IMR-90 (cell line): ENCODE measurements at regions not wholly inside any gene's neighbourhood (a gene's known extent, or its start where the extent isn't known, plus 50 kb on each side); places are given as distances from the start of the nearest gene placed in this dataset.

Experiments used
- ATAC-seq: fragments of 200-7000 bp; cut with Tn5 transposase; 2 replicates; pipeline ENCODE4 v1.9.1; 2020; ENCODE audit warnings: low read depth, mild to moderate bottlenecking, moderate library complexity
- BruUV-seq: library from RNA; stranded (reverse); fragments of 400-500 nt; replicated peaks from 2 replicates; lab custom pipeline; 2021; lab: Mats Ljungman, UMichigan
- CTCF ChIA-PET: fragments of 300-600 bp; formaldehyde crosslinking; extraction: SDS; loops from one replicate; lab custom pipeline; 2021; ENCODE audit warnings: antibody characterized with exemption; lab: Yijun Ruan, JAX
- POLR2A ChIA-PET: fragments of 300-600 bp; sonication (Branson Sonifier 250); formaldehyde crosslinking; loops from one replicate; lab custom pipeline; 2022; ENCODE audit warnings: antibody characterized with exemption; ENCODE audit not compliant: unreplicated experiment; lab: Charles Lee
- DNase-seq: peaks from one replicate; pipeline ENCODE4 v3.0.0; 2013
- H2AFZ ChIP-seq: replicated peaks from 2 replicates; pipeline ENCODE3; 2013; ENCODE audit warnings: low read length, mild to moderate bottlenecking; ENCODE audit not compliant: poor library complexity
- H2AK5ac ChIP-seq: 2 replicates; pipeline ENCODE4 v1.6.1; 2013; ENCODE audit warnings: low read depth, low read length, inconsistent platforms
- H2AK9ac ChIP-seq: replicated peaks from 2 replicates; pipeline ENCODE3; 2013; ENCODE audit warnings: mild to moderate bottlenecking, low read depth, low read length, moderate library complexity; ENCODE audit not compliant: poor library complexity
- H2BK120ac ChIP-seq: 2 replicates; pipeline ENCODE4 v1.6.1; 2013; ENCODE audit warnings: low read depth, low read length, inconsistent platforms
- H2BK15ac ChIP-seq: 3 replicates; pipeline ENCODE4 v1.6.1; 2013; ENCODE audit warnings: low read depth, low read length, inconsistent platforms
- H2BK20ac ChIP-seq: 2 replicates; pipeline ENCODE4 v1.6.1; 2013; ENCODE audit warnings: low read depth, mild to moderate bottlenecking, inconsistent platforms, low read length, moderate library complexity
- H2BK5ac ChIP-seq: 2 replicates; pipeline ENCODE4 v1.6.1; 2013; ENCODE audit warnings: mild to moderate bottlenecking, low read depth, low read length, inconsistent platforms; ENCODE audit not compliant: poor library complexity, severe bottlenecking
- H3K14ac ChIP-seq: replicated peaks from 2 replicates; pipeline ENCODE4 v1.6.1; 2013; ENCODE audit warnings: low read depth, low read length, inconsistent platforms
- H3K18ac ChIP-seq: 2 replicates; pipeline ENCODE4 v1.6.1; 2013; ENCODE audit warnings: low read depth, low read length, control low read depth
- H3K23ac ChIP-seq: 2 replicates; pipeline ENCODE4 v1.6.1; 2013; ENCODE audit warnings: low read depth, low read length, inconsistent platforms
- H3K27ac ChIP-seq: 2 replicates; pipeline ENCODE4 v1.5.1; 2013; ENCODE audit warnings: mild to moderate bottlenecking, control low read depth, low read length; ENCODE audit not compliant: insufficient read depth
- H3K27me3 ChIP-seq: 2 replicates; pipeline ENCODE4 v1.6.1; 2013; ENCODE audit warnings: low read length; ENCODE audit not compliant: control insufficient read depth, insufficient read depth
- H3K36me3 ChIP-seq: 2 replicates; pipeline ENCODE4 v1.6.1; 2013; ENCODE audit warnings: low read length, mixed read lengths; ENCODE audit not compliant: control insufficient read depth, insufficient read depth
- H3K4ac ChIP-seq: 2 replicates; pipeline ENCODE4 v1.6.1; 2013; ENCODE audit warnings: low read depth, low read length, inconsistent platforms
- H3K4me1 ChIP-seq: 2 replicates; pipeline ENCODE4 v1.6.1; 2013; ENCODE audit warnings: low read length, mixed read lengths; ENCODE audit not compliant: control insufficient read depth, insufficient read depth
- H3K4me2 ChIP-seq: 2 replicates; pipeline ENCODE4 v1.6.1; 2013; ENCODE audit warnings: low read depth, mild to moderate bottlenecking, control low read depth, low read length, moderate library complexity
- H3K4me3 ChIP-seq: 2 replicates; pipeline ENCODE4 v1.5.1; 2013; ENCODE audit warnings: low read depth, mild to moderate bottlenecking, control low read depth, low read length, moderate library complexity; ENCODE audit not compliant: insufficient read depth
- H3K56ac ChIP-seq: 2 replicates; pipeline ENCODE4 v1.6.1; 2013; ENCODE audit warnings: low read length, inconsistent platforms; ENCODE audit not compliant: insufficient read depth; ENCODE audit errors: extremely low read depth
- H3K79me1 ChIP-seq, 2 experiments: 2 replicates each; pipeline ENCODE4 v1.6.1; 2013; ENCODE audit warnings: low read length in 2 of 2, inconsistent platforms in 1 of 2, low read depth in 1 of 2
- H3K9ac ChIP-seq: 2 replicates; pipeline ENCODE4 v1.6.1; 2013; ENCODE audit warnings: low read depth, low read length, control low read depth
- H3K9me1 ChIP-seq: 2 replicates; pipeline ENCODE4 v1.6.1; 2013; ENCODE audit warnings: low read length, inconsistent platforms; ENCODE audit not compliant: insufficient read depth
- H3K9me3 ChIP-seq: 2 replicates; pipeline ENCODE4 v1.6.1; 2013; ENCODE audit warnings: low read length; ENCODE audit not compliant: control insufficient read depth, insufficient read depth
- H4K20me1 ChIP-seq: 2 replicates; pipeline ENCODE4 v1.6.1; 2013; ENCODE audit warnings: low read length, inconsistent platforms; ENCODE audit not compliant: insufficient read depth
- H4K5ac ChIP-seq: 2 replicates; pipeline ENCODE4 v1.6.1; 2013; ENCODE audit warnings: mild to moderate bottlenecking, low read depth, low read length, control low read depth
- H4K8ac ChIP-seq, 2 experiments: 2 replicates each; pipeline ENCODE4 v1.6.1; 2013; ENCODE audit warnings: low read depth in 2 of 2, low read length in 2 of 2, control low read depth in 1 of 2, inconsistent platforms in 1 of 2
- H4K91ac ChIP-seq: 2 replicates; pipeline ENCODE4 v1.6.1; 2013; ENCODE audit warnings: low read depth, low read length, inconsistent platforms; ENCODE audit not compliant: insufficient read depth
- MAFK ChIP-seq: IDR thresholded peaks from 2 replicates; pipeline ENCODE4 v1.6.1; 2012; ENCODE audit warnings: low read depth, low read length, improper control_type of control experiment
- WGBS, 2 experiments: methylation state at CpG; one replicate each; pipeline versions ENCODE4 v1.1.5 to v1.1.7; 2013; ENCODE audit warnings: missing lambda C conversion rate in 2 of 2; ENCODE audit not compliant: insufficient read length in 1 of 2; ENCODE audit errors: extremely low coverage in 2 of 2; 5-methylcytosine and 5-hydroxymethylcytosine counted together
- dilution Hi-C: fragments of 300-500 bp; cut with HindIII; formaldehyde crosslinking; loops from one replicate; pipeline ENCODE4 v1.14.3; 2018; ENCODE audit warnings: low sequenced_read_pairs; ENCODE audit not compliant: unreplicated experiment
- in situ Hi-C: fragments of 300-500 bp; cut with MboI; formaldehyde crosslinking; loops from 3 replicates; pipeline ENCODE4 v1.14.3; 2019; ENCODE audit warnings: low sequenced_read_pairs, inconsistent platforms, mixed read lengths
- intact Hi-C: fragments of 100-400 bp; cut with micrococcal nuclease; formaldehyde crosslinking; loops from 2 replicates; pipeline ENCODE4 v1.10.0; 2022

- BruUV-seq, result no TSS peak
- no peak for DNase-seq
Measured at GRCh38 chr20:48384147-48384818, 443.5 kb downstream of the PREX1 start.

More at GRCh38 chr20:48384147-48384818, 443.5 kb downstream of the PREX1 start:
- ChIA-PET CTCF (no interaction called here), POLR2A (no interaction called here)
- Histone ChIP-seq H3K56ac (no peak overlapping the region), H4K91ac (no peak overlapping the region), H4K20me1 (no peaks in the 10 kb centered on the region), H3K27ac (no peak overlapping the region), H3K9ac (no peak overlapping the region), H3K4ac (no peak overlapping the region), H3K4me2 (no peak overlapping the region), H2BK15ac (no peak overlapping the region), H3K14ac (no peak overlapping the region), H3K9me1 (no peaks in the 10 kb centered on the region), H3K23ac (no peak overlapping the region), H3K4me3 (no peak overlapping the region), H3K79me1 (no peaks in the 10 kb centered on the region), H3K9me3 (no peaks in the 10 kb centered on the region), H2BK5ac (no peak overlapping the region), H2AFZ (no peak overlapping the region), H2AK9ac (no peak overlapping the region), H3K27me3 (no peaks in the 10 kb centered on the region; the same call in 1 of the 2 replicates), H2BK120ac (no peak overlapping the region), H2BK20ac (no peak overlapping the region), H4K8ac (no peak overlapping the region), H3K18ac (no peak overlapping the region), H2AK5ac (no peak overlapping the region), H3K4me1 (no peaks in the 10 kb centered on the region), H4K5ac (no peak overlapping the region), H3K36me3 (no peaks in the 10 kb centered on the region)
- dilution Hi-C loops (no loop called here), in situ Hi-C loops (no loop called here), intact Hi-C loops (no loop called here)
- no peak for ATAC-seq
- 80% methylated on average over 11 of the region's 26 CpGs; no CpG with 5 or more reads in 1 of the 2 experiments for WGBS, 2 experiments
- no peak for TF ChIP-seq MAFK
